Liver (tissue), 3 donors: ENCODE measurements at regions not wholly inside any gene's neighbourhood (a gene's known extent, or its start where the extent isn't known, plus 50 kb on each side); places are given as distances from the start of the nearest gene placed in this dataset.

Experiments used
- CTCF ChIP-seq: fragments of 150-350 bp; IDR thresholded peaks from 2 replicates; pipeline ENCODE4 v1.5.1; 2017; ENCODE audit warnings: improper control_type of control experiment, low read depth, low read length; ENCODE audit not compliant: missing input control
- JUND ChIP-seq, 2 donors: IDR thresholded peaks; 2 replicates each; pipeline ENCODE4 v1.6.1; 2016; ENCODE audit warnings: antibody characterized with exemption in 2 of 2
- MAX ChIP-seq: IDR thresholded peaks from 2 replicates; pipeline ENCODE4 v1.6.1; 2016; ENCODE audit warnings: antibody characterized with exemption
- RAD21 ChIP-seq, 2 donors: IDR thresholded peaks; 2 replicates each; pipeline ENCODE4 v1.6.1; 2016; ENCODE audit warnings: antibody characterized with exemption in 2 of 2, mild to moderate bottlenecking in 2 of 2
- REST ChIP-seq: IDR thresholded peaks from 2 replicates; pipeline ENCODE4 v1.6.1; 2016; ENCODE audit warnings: antibody characterized with exemption, mild to moderate bottlenecking
- SP1 ChIP-seq: IDR thresholded peaks from 2 replicates; pipeline ENCODE4 v1.6.1; 2018; ENCODE audit warnings: antibody characterized with exemption, mild to moderate bottlenecking
- YY1 ChIP-seq: IDR thresholded peaks from 2 replicates; pipeline ENCODE4 v1.6.1; 2016; ENCODE audit warnings: antibody characterized with exemption, mild to moderate bottlenecking
- ZBTB33 ChIP-seq: IDR thresholded peaks from 2 replicates; pipeline ENCODE4 v1.6.1; 2016; ENCODE audit warnings: antibody characterized with exemption
- donor health status: healthy.
- donor health status: healthy.

- TF ChIP-seq CTCF (no peak), JUND (IDR thresholded peaks at IDR 0.05) (no peak), MAX (no peak), SP1 (no peak), YY1 (no peak), ZBTB33 (no peak), REST (no peak), RAD21 (IDR thresholded peaks at IDR 0.05) (no peak)
Observed at GRCh38 chr6:50110587-50110986, 60.9 kb upstream of the DEFB112 start.
